22Rv1 (cell line): ENCODE measurements at regions not wholly inside any gene's neighbourhood (a gene's known extent, or its start where the extent isn't known, plus 50 kb on each side); places are given as distances from the start of the nearest gene placed in this dataset.

Experiments used
- ZFX ChIP-seq: fragments of 450-650 bp; IDR thresholded peaks from 2 replicates; pipeline ENCODE4 v1.6.1; 2017; ENCODE audit warnings: antibody characterized with exemption, borderline replicate concordance
- TF ChIP-seq, protein P1 (sequence below): fragments of 450-650 bp; IDR thresholded peaks from 2 replicates; pipeline ENCODE4 v1.5.1; 2017; ENCODE audit warnings: mild to moderate bottlenecking

DNA sequence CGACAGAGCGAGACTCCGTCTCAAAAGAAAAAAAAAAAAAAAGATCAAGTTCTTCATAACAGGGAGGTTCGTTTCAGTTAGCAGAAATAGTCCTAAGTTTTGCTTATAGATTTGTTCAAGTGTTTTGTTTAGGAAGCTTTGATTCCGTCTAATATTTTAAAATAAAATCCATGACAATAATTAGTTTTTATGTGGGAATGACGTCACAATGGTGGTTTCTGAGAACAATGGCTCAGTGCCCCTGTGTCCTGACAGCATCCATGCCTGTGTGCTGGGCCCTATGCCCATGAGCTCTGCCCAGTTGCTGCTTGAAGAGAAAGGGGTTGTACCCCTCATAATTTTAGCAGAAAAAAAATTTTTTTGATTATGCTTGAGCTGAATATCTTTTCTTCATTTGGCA is 134.0 kb downstream of the SST start:
- TF ChIP-seq, protein P1, sequence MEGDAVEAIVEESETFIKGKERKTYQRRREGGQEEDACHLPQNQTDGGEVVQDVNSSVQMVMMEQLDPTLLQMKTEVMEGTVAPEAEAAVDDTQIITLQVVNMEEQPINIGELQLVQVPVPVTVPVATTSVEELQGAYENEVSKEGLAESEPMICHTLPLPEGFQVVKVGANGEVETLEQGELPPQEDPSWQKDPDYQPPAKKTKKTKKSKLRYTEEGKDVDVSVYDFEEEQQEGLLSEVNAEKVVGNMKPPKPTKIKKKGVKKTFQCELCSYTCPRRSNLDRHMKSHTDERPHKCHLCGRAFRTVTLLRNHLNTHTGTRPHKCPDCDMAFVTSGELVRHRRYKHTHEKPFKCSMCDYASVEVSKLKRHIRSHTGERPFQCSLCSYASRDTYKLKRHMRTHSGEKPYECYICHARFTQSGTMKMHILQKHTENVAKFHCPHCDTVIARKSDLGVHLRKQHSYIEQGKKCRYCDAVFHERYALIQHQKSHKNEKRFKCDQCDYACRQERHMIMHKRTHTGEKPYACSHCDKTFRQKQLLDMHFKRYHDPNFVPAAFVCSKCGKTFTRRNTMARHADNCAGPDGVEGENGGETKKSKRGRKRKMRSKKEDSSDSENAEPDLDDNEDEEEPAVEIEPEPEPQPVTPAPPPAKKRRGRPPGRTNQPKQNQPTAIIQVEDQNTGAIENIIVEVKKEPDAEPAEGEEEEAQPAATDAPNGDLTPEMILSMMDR = no peak
- TF ChIP-seq ZFX = no peak
